NB4 (cell line): ENCODE measurements at regions not wholly inside any gene's neighbourhood (a gene's known extent, or its start where the extent isn't known, plus 50 kb on each side); places are given as distances from the start of the nearest gene placed in this dataset.

Experiments used
- CTCF ChIP-seq: IDR thresholded peaks from one replicate; pipeline ENCODE4 v1.5.1; 2012; ENCODE audit warnings: low read depth, low read length
- MAX ChIP-seq: IDR thresholded peaks from 2 replicates; pipeline ENCODE4 v1.6.1; 2011; ENCODE audit warnings: low read depth, low read length
- MYC ChIP-seq: IDR thresholded peaks from 2 replicates; pipeline ENCODE4 v1.6.1; 2011; ENCODE audit warnings: low read depth, low read length
- POLR2A ChIP-seq: IDR thresholded peaks from 2 replicates; pipeline ENCODE4 v1.6.1; 2011; ENCODE audit warnings: mild to moderate bottlenecking; ENCODE audit not compliant: insufficient read length; ENCODE audit errors: extremely low read depth

- no peak for TF ChIP-seq POLR2A
- no peak for TF ChIP-seq MAX
- TF ChIP-seq CTCF = no peak
- no peak for TF ChIP-seq MYC
These were observed 434.2 kb downstream of the RWDD3 start for GRCh38 chr1:95668165-95668564.
